HK-2 (cell line): ENCODE measurements at regions not wholly inside any gene's neighbourhood (a gene's known extent, or its start where the extent isn't known, plus 50 kb on each side); places are given as distances from the start of the nearest gene placed in this dataset.

ENCODE experiments used
- DNase-seq: peaks from one replicate; pipeline ENCODE4 v3.0.0-alpha.2; 2018; ENCODE audit not compliant: unreplicated experiment

DNA sequence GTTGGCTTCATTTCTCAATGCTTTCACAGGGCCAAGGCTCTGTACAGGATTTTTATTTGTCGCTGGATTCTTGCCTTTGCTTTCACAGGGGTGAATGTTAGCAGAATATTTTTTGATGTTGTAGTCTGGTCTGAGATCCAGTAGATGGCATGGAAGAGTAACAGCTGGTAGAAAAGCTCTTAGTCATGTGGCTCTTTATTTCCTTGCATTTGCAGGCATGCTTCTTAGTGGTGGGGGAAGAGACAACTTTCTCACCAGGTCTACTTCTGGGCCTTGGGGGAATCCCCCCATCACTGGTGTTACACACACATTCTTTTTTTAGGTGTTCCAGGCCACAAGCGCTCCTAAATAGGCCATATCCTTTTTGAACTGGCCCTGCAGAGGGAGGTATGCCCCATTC lies 58.2 kb upstream of the DKK2 start:
- no peak for DNase-seq
